ENCODE measurements at regions not wholly inside any gene's neighbourhood (a gene's known extent, or its start where the extent isn't known, plus 50 kb on each side); places are given as distances from the start of the nearest gene placed in this dataset.
"Not testable (repeated sequence)": the region's sequence is repeated elsewhere in the genome, so short reads cannot be mapped to it uniquely, and the experiment has no call there.

DNA sequence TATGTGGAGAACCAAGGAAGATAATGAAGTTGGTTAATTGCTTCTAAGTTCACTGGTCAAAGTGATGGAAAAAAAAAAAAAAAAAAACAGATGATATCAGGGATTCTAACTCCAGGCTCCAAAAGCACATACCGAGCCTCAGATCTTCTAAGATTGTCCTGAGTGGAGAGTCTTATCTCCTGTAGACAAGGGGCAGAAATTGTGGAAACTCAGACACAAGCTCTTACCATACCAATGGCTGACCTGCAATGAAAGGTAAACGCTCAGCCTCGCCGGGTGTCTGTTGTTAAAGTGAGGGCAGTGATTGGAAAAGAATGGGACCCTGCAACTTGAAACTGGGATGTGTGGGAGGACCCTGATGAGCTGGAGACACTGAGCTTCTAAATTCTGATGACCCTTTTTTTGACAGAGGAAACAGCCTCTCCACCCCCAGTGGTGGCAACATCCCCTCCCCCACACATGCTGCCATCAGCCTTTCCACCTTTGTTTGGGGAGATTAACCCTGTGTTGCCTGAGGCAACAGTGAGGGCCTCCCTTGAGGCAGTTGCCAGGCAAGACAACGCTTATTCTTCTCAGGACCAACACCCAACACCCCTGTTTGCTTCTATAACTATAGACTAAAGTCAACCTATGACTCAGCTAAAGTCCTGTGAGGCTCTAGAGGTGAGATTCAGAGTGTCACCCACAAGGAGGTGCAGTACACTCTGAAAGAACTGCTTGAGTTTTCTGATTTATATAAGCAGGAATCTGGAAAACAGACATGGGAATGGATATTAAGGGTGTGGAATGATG lies 154.0 kb downstream of the THBS2 start:
- Mint-ChIP-seq H3K4me1 (no peaks in the 10 kb centered on the region), H3K27me3 (peaks cover 2% of the 10 kb centered on the region), H3K36me3 (no peaks in the 10 kb centered on the region), H3K27ac (no peak overlapping the region), H3K4me3 (no peak overlapping the region), H3K9me3 (peaks cover 2% of the 10 kb centered on the region)
- no peak for ATAC-seq (ENCODE audit: low read depth)
- DNase-seq (ENCODE audit: low spot score in 2 of 2): no peak

DNA sequence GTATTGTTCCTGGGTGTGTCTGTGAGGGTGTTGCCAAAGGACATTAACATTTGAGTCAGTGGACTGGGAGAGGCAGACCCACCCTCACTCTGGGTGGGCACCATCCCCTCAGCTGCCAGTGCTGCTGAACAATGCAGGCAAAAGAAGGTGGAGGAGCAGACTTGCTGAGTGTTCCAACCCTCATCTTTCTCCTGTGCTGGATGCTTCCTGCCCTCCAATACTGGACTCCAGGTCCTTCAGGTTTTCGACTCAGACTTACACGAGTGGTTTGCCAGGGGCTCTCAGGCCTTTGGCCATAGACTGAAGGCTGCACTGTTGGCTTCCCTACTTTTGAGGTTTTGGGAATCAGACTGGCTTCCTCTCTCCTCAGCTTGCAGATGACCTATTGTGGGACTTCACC lies 155.0 kb downstream of the THBS2 start:
- not testable (repeated sequence) for H3K4me1 Mint-ChIP-seq; H3K27ac Mint-ChIP-seq; ATAC-seq (ENCODE audit: low read depth); H3K9me3 Mint-ChIP-seq; H3K27me3 Mint-ChIP-seq; H3K4me3 Mint-ChIP-seq; H3K36me3 Mint-ChIP-seq; DNase-seq (ENCODE audit: low spot score in 2 of 2)

DNA sequence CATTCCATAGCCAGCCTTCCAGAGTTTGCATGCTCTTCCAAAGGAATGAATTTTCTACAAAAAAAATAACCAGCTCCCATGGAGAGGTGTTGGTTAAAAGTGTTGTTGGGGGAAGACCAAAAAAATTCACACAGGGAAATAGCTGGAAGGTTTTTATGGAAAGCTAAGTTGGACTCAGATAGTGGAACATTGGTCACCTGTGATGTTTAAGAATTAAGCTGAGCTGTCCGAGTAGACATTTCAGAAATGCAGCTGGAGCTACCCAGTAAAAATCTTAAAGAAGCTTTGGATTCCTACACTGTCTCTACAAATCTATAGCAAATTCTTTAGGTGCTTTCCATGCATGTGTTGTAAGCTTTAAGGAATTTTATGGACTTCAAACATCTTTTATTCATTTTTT lies 155.5 kb downstream of the THBS2 start:
- DNase-seq (ENCODE audit: low spot score in 2 of 2): no peak

DNA sequence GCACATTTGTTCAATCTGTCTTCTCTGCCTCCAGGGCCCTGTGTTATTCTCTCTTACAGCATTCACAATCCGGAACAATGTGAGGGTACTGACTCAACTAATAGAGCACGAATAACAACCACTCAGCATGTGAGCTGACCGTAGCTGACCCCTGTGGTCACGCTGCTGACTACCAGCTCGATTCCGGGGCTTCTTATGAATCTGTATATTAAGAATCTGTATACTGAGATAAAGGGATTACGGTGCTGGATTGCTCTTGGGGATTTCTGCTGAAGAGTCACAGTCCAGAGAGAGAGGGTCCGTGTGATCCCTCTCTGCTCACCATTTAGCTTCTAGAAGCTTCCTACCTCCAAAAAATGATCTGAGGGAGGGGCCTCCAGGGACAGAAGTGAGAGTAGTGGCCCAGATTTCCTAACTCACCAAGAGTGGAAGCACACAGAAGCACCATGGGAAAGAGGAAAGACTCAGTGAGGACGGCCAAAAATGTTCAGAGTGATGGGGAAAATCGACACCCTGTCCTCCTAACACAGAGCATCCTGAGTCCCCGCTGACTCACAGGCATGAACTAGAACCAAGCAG lies 156.2 kb downstream of the THBS2 start:
- Mint-ChIP-seq H3K4me3 (no peak overlapping the region), H3K27ac (no peak overlapping the region), H3K36me3 (no peaks in the 10 kb centered on the region), H3K27me3 (peaks cover 2% of the 10 kb centered on the region), H3K4me1 (no peaks in the 10 kb centered on the region), H3K9me3 (peaks cover 2% of the 10 kb centered on the region)
- ATAC-seq (ENCODE audit: low read depth) (no peak), DNase-seq (ENCODE audit: low spot score in 2 of 2) (no peak)

More for the DNA sequence above, 155.5 kb downstream of the THBS2 start:
- H3K27ac Mint-ChIP-seq: no peak overlapping the region
- peaks cover 2% of the 10 kb centered on the region for H3K9me3 Mint-ChIP-seq
- no peak overlapping the region for H3K4me3 Mint-ChIP-seq
- no peaks in the 10 kb centered on the region for H3K36me3 Mint-ChIP-seq
- peaks cover 2% of the 10 kb centered on the region for H3K27me3 Mint-ChIP-seq
- ATAC-seq (ENCODE audit: low read depth): no peak
- H3K4me1 Mint-ChIP-seq: no peaks in the 10 kb centered on the region

DNA sequence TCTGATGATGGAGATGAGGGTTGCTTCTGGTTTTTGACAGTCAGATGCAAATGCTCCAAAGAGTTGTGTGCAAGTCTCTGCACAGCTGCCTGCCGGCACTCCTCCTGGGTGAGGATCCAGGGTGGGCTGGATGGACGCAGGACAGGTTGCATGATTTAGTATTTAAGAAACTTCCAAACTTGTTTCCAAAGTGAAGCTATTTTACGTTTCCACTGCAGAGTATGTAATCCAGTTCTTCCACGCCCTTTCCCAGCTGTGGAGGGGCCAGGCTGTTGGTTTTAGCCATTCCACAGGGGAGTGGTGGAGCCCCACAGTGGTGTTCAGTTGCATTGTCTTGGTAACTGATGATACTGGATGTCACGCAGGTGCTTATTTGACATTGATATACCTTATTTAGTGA lies 157.3 kb downstream of the THBS2 start:
- H3K9me3 Mint-ChIP-seq: peaks cover 6% of the 10 kb centered on the region
- DNase-seq (ENCODE audit: low spot score in 2 of 2) (no peak), ATAC-seq (ENCODE audit: low read depth) (no peak)
- no peaks in the 10 kb centered on the region for H3K36me3 Mint-ChIP-seq
- H3K4me3 Mint-ChIP-seq: no peak overlapping the region
- no peaks in the 10 kb centered on the region for H3K4me1 Mint-ChIP-seq
- no peak overlapping the region for H3K27ac Mint-ChIP-seq
- H3K27me3 Mint-ChIP-seq: no peaks in the 10 kb centered on the region

DNA sequence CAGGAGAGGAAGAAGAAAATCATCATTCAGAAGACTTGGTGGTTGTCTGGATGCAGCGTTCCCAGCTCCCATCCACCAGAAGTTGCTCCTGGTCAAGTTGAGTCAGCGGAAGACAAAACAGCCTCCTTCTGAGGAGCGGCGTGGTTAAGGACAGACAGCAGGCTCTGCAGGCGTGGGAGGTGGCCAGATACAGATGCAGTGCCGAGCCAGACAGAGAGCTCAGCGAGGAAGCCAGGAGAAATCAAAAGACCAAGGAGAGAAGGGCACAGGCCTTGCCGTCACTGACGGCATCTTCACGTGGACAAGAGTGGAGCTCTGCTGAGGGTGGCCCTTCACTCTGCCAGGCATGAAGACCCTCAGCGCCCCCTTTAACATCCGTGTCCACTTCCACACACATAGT lies 158.5 kb downstream of the THBS2 start:
- no peaks in the 10 kb centered on the region for H3K4me1 Mint-ChIP-seq
- H3K9me3 Mint-ChIP-seq: peaks cover 9% of the 10 kb centered on the region
- H3K27me3 Mint-ChIP-seq: no peaks in the 10 kb centered on the region
- H3K36me3 Mint-ChIP-seq: no peaks in the 10 kb centered on the region
- no peak overlapping the region for H3K27ac Mint-ChIP-seq
- DNase-seq (ENCODE audit: low spot score in 2 of 2) (no peak), ATAC-seq (ENCODE audit: low read depth) (no peak)
- no peak overlapping the region for H3K4me3 Mint-ChIP-seq

DNA sequence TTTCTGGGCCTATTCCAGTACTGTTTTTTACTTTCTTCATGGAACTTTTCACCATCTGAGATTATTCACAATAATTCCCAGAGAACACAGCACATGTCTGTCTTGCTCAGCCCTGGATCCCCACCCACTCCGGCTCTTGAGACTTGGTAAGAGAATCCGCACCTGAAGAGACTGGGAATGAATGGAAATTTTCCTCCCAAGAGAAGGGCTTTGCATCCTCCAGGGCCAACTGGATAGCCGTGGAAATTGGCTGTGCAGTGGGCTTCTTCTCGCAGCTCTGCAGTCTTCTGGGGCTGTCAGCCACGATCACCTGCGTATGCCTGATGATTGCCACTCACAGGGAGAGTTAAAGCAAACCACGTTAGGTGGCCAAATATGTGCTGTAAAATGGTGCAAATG lies 159.1 kb downstream of the THBS2 start:
- no peak overlapping the region for H3K4me3 Mint-ChIP-seq

DNA sequence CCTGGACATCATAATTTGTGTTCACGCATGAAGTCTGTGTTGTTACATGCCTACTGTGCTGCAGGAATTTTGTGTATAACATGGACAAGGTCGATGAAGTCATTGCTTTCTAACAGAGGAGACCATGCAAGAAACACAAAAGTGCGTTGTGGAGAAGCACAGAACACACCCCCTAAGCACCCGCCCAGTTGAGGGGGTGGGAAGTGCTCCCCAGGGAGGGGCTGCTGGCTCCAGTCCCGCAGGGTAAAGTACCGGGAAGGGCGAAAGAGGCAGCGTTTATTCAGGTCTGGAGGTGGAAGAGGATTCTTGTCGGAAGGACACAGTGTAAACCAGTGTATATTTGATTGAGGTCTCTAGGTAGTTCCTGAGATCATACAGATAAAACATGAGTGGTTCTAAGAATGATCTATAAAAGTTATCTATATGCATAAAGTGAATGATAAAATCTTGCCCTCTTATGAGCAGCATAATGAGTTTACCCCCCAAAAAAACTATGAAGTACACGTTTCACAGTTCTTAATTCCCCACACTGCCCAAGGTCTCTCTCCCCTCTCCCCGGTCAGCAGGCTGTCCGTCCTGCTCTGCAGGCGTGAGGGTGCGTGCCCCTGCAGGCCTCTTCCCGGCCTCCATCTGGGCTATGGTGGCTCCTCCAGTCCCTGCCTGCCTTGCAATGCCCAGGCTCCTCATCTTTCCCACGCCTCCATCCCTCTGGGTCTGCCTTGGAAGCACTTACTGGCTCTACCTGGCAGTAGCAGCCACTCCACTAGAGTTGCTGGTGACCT lies 159.7 kb downstream of the THBS2 start:
- no peak for ATAC-seq (ENCODE audit: low read depth)
- Mint-ChIP-seq H3K36me3 (no peaks in the 10 kb centered on the region), H3K4me3 (no peak overlapping the region), H3K27ac (no peak overlapping the region), H3K27me3 (peaks cover under 1% of the 10 kb centered on the region), H3K9me3 (peaks cover 14% of the 10 kb centered on the region), H3K4me1 (no peaks in the 10 kb centered on the region)
- no peak for DNase-seq (ENCODE audit: low spot score in 2 of 2)

More for the DNA sequence above, 159.1 kb downstream of the THBS2 start:
- Mint-ChIP-seq H3K27me3 (no peaks in the 10 kb centered on the region), H3K4me1 (no peaks in the 10 kb centered on the region), H3K9me3 (peaks cover 13% of the 10 kb centered on the region), H3K36me3 (no peaks in the 10 kb centered on the region), H3K27ac (no peak overlapping the region)
- DNase-seq (ENCODE audit: low spot score in 2 of 2) (no peak), ATAC-seq (ENCODE audit: low read depth) (no peak)

DNA sequence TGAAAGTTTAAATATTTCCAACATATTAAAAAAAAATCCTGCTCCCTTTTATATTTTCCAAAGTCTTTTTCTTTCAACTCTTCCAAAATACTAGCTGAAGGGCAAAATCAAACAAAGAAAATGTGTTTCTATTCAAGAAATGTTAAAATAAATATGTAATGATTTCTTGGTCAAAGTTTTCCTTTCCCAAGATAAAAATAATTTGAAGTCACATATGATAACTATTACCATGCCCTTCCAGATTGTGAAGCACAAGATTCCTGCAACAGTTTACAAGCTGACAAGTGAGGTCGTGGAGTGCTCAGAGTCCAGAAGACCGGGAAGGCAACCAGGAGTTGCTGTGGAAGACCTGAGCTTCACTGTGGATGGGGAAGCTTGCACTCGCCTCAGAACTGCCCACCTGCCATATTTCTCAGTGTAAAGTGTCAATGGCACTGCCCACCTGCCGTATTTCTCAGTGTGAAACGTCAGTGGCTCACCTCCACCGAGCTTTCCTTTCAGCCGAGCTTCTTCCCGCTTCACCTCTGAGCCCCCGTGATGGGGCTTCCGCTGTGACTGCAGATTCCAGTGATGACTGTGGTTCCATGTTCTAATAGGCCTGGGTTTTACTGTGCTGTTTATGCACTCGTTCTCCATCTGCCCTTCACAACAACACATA lies 160.5 kb downstream of the THBS2 start:
- DNase-seq (ENCODE audit: low spot score in 2 of 2): no peak
- Mint-ChIP-seq H3K36me3 (no peaks in the 10 kb centered on the region), H3K27ac (no peak overlapping the region), H3K4me3 (no peak overlapping the region), H3K4me1 (no peaks in the 10 kb centered on the region), H3K9me3 (peaks cover 15% of the 10 kb centered on the region), H3K27me3 (peaks cover 1% of the 10 kb centered on the region)
- no peak for ATAC-seq (ENCODE audit: low read depth)

DNA sequence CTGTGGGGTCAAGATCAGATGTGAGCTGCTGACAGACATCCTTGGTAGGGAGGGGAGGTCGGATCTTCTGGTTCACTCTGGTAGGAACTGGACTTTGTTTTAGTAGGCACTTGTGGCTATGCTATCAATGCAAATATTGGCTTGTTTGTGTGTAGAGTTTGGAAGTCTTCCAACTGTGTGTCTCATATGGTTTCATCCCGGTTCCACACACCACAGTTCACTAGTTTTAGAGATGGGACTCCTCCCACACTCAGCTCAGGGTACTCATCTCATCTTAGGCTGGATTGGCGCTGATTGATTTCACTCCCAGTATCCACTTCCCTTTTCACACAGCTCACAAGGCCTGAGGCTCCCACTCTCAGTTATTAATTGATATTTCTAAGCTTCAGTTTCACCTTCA lies 161.3 kb downstream of the THBS2 start:
- DNase-seq (ENCODE audit: low spot score in 2 of 2) (no peak), ATAC-seq (ENCODE audit: low read depth) (no peak)
- peaks cover 15% of the 10 kb centered on the region for H3K9me3 Mint-ChIP-seq
- H3K27me3 Mint-ChIP-seq: peaks cover 1% of the 10 kb centered on the region
- H3K36me3 Mint-ChIP-seq: no peaks in the 10 kb centered on the region
- H3K4me1 Mint-ChIP-seq: no peaks in the 10 kb centered on the region
- H3K27ac Mint-ChIP-seq: no peak overlapping the region
- no peak overlapping the region for H3K4me3 Mint-ChIP-seq

DNA sequence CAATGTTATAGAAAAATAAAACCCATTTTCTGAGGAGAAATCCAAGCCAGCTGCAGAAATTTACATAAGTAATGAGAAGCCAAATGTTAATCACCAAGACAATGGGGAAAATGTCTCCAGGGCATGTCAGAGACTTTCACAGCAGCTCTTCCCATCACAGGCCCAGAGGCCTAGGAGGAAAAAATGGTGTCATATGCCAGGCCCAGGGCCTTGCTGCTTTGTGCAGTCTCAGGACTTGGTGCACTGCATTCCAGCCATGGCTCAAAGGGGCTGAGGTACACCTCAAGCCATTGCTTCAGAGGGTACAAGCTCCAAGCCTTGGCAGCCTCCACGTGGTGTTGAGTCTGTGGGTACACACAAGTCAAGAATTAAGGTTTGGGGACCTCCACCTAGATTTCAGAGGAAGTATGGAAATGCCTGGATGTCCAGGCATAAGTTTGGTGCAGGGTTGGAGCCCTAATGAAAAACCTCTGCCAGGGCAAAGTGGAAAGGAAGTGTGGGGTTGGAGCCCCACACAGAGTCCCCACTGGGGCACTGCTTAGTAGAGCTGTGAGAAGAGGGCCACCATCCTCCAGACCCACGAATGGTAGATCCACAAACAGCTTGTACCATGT lies 163.0 kb downstream of the THBS2 start:
- not testable (repeated sequence) for H3K27me3 Mint-ChIP-seq; H3K27ac Mint-ChIP-seq; H3K36me3 Mint-ChIP-seq; H3K4me1 Mint-ChIP-seq; H3K4me3 Mint-ChIP-seq; ATAC-seq (ENCODE audit: low read depth); DNase-seq (ENCODE audit: low spot score in 2 of 2)
- peaks cover 15% of the 10 kb centered on the region for H3K9me3 Mint-ChIP-seq

DNA sequence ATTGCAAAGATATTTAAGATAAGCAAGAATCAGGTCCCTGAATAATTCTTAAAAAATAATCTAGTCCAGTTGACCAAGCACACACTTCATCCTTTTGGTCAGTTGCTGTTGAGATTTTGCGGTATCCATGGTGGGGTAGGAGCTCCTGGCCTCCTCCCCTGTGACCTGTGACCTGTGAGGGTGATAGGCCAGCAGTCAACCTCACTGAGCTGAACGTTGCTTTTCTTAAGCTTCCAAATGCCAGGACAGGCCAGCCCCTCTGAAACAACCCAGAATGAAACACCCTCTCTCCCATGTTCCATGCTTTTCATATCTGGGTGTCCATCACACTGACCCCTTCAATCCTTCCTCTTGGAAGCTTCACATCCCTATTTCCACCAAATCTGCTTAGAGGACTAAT lies 164.9 kb downstream of the THBS2 start:
- no peak for ATAC-seq (ENCODE audit: low read depth)
- H3K27ac Mint-ChIP-seq: no peak overlapping the region
- peaks cover 15% of the 10 kb centered on the region for H3K9me3 Mint-ChIP-seq
- peaks cover 1% of the 10 kb centered on the region for H3K27me3 Mint-ChIP-seq
- no peak for DNase-seq (ENCODE audit: low spot score in 2 of 2)
- H3K36me3 Mint-ChIP-seq: no peaks in the 10 kb centered on the region
- no peak overlapping the region for H3K4me3 Mint-ChIP-seq
- no peaks in the 10 kb centered on the region for H3K4me1 Mint-ChIP-seq

DNA sequence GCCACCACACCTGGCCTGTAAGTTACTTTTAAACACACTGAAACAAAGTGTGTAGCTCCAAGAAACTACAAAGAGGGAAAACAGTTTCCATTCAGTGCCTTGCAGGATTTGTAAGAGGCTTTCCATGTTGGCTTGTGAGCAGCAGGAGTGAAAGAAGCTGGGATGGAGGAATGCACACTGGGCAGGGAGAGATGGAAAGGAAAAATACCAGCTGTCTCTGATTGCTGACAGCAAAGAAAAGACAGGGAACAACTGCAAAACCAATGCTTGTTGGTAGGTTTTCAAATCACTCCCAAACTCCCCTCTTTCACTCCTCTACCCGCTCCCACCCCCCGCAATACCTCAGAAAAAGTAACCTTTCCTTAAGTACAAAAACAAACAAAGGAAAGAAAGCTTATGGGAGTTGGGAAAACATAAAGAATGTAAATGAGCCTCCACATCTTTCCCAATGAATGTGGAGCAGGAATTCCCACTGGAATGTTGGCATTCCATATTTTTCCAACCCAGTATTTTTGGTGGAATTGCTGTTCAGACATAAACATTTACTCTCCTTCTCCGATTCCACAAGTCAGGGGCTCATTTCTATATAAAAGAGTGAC lies 166.1 kb downstream of the THBS2 start:
- H3K27ac Mint-ChIP-seq: no peak overlapping the region
- H3K27me3 Mint-ChIP-seq: peaks cover 1% of the 10 kb centered on the region
- no peaks in the 10 kb centered on the region for H3K4me1 Mint-ChIP-seq
- ATAC-seq (ENCODE audit: low read depth) (no peak), DNase-seq (ENCODE audit: low spot score in 2 of 2) (no peak)
- no peaks in the 10 kb centered on the region for H3K36me3 Mint-ChIP-seq
- peaks cover 15% of the 10 kb centered on the region for H3K9me3 Mint-ChIP-seq
- H3K4me3 Mint-ChIP-seq: no peak overlapping the region
